HG03045 (cell line): ENCODE measurements at regions not wholly inside any gene's neighbourhood (a gene's known extent, or its start where the extent isn't known, plus 50 kb on each side); places are given as distances from the start of the nearest gene placed in this dataset.

Source experiments
- ATAC-seq: cut with Tn5 transposase; IDR thresholded peaks from one replicate; pipeline ENCODE4 v1.9.1; 2021; ENCODE audit warnings: mild to moderate bottlenecking, moderate library complexity; ENCODE audit not compliant: unreplicated experiment

- ATAC-seq: no peak
Observed at GRCh38 chr7:24178811-24179570, 105.0 kb upstream of the NPY start.

- no peak for ATAC-seq
Observed at GRCh38 chr7:24191362-24191761, 92.6 kb upstream of the NPY start.

GRCh38 chr7:24192053-24192452 lies 91.9 kb upstream of the NPY start:
- ATAC-seq: no peak

GRCh38 chr7:24192691-24193090 lies 91.3 kb upstream of the NPY start:
- ATAC-seq: no peak

GRCh38 chr7:24197852-24198251 lies 86.1 kb upstream of the NPY start:
- no peak for ATAC-seq

- ATAC-seq: no peak
Observed at GRCh38 chr7:24199978-24200377, 84.0 kb upstream of the NPY start.

GRCh38 chr7:24200407-24200966 lies 83.5 kb upstream of the NPY start:
- ATAC-seq: no peak

- ATAC-seq: no peak
Observed at GRCh38 chr7:24201226-24201625, 82.8 kb upstream of the NPY start.

GRCh38 chr7:24212073-24212472 lies 71.9 kb upstream of the NPY start:
- ATAC-seq: no peak

- ATAC-seq: no peak
Observed at GRCh38 chr7:24213311-24213710, 70.7 kb upstream of the NPY start.

- ATAC-seq: no peak
Observed at GRCh38 chr7:24214670-24215069, 69.3 kb upstream of the NPY start.

- no peak for ATAC-seq
Observed at GRCh38 chr7:24216576-24217125, 67.3 kb upstream of the NPY start.

- no peak for ATAC-seq
Observed at GRCh38 chr7:24221500-24221899, 62.5 kb upstream of the NPY start.

GRCh38 chr7:24227068-24227467 lies 56.9 kb upstream of the NPY start:
- ATAC-seq: peak; percentile 36

- ATAC-seq: peak; percentile 86
Observed at GRCh38 chr7:24227603-24228359, 56.2 kb upstream of the NPY start.

- ATAC-seq: no peak
Observed at GRCh38 chr7:24229481-24230226, 54.3 kb upstream of the NPY start.

GRCh38 chr7:24231493-24231892 lies 52.5 kb upstream of the NPY start:
- ATAC-seq: no peak

GRCh38 chr7:24233386-24233785 lies 50.6 kb upstream of the NPY start:
- no peak for ATAC-seq
